Aorta (tissue), 5 donors: ENCODE measurements at regions not wholly inside any gene's neighbourhood (a gene's known extent, or its start where the extent isn't known, plus 50 kb on each side); places are given as distances from the start of the nearest gene placed in this dataset.

Source experiments
- ATAC-seq: fragments of 200-7000 bp; cut with Tn5 transposase; one replicate; pipeline ENCODE4 v1.9.1; 2022; ENCODE audit warnings: moderate library complexity; ENCODE audit not compliant: low FRiP score
- DNase-seq, 2 donors: peaks; one replicate each; pipeline ENCODE4 v3.0.0-alpha.2; 2020
- H3K27ac ChIP-seq, 2 donors: one replicate each; pipeline ENCODE4 v1.5.1; 2013; ENCODE audit warnings: low read length in 2 of 2, mild to moderate bottlenecking in 2 of 2, moderate library complexity in 2 of 2, control low read depth in 1 of 2, inconsistent platforms in 1 of 2, low read depth in 1 of 2
- H3K27me3 ChIP-seq, 2 donors: one replicate each; pipeline ENCODE4 v1.6.1; 2013; ENCODE audit warnings: control low read depth in 1 of 2, low read length in 1 of 2, mild to moderate bottlenecking in 1 of 2, moderate library complexity in 1 of 2; ENCODE audit not compliant: insufficient read depth in 2 of 2, control insufficient read depth in 1 of 2
- H3K36me3 ChIP-seq, 2 donors: one replicate each; pipeline ENCODE4 v1.6.1; 2013; ENCODE audit warnings: control low read depth in 1 of 2, low read length in 1 of 2, mild to moderate bottlenecking in 1 of 2; ENCODE audit not compliant: insufficient read depth in 2 of 2, control insufficient read depth in 1 of 2
- H3K4me1 ChIP-seq, 2 donors: one replicate each; pipeline ENCODE4 v1.6.1; 2013; ENCODE audit warnings: low read length in 2 of 2, control low read depth in 1 of 2, mild to moderate bottlenecking in 1 of 2, moderate library complexity in 1 of 2; ENCODE audit not compliant: insufficient read depth in 2 of 2, control insufficient read depth in 1 of 2
- H3K4me3 ChIP-seq, 2 donors: one replicate each; pipeline ENCODE4 v1.5.1; 2013; ENCODE audit warnings: low read length in 2 of 2, control low read depth in 1 of 2, mild to moderate bottlenecking in 1 of 2
- H3K9me3 ChIP-seq: one replicate; pipeline ENCODE4 v1.6.1; 2013; ENCODE audit warnings: mild to moderate bottlenecking, low read length; ENCODE audit not compliant: control insufficient read depth
- WGBS, 2 donors: extraction: QIAGEN DNeasy Blood & Tissue Kit; methylation state at CpG; one replicate each; pipeline ENCODE4 v1.1.7; 2013; 5-methylcytosine and 5-hydroxymethylcytosine counted together
- intact Hi-C, 2 donors: fragments of 100-400 bp; cut with DNase I; formaldehyde crosslinking; loops; one replicate each; pipeline versions ENCODE4 v1.14.2 to v1.15.0; 2022
- donor health status: healthy with polysubstance abuse.
- donor health status: Bipolar disorder and iron deficiency.
- donor health status: DM: no; HTN: no; CAD: no.
- donor health status: DM: no; HTN: no; CAD: no.
- donor health status: DM: yes; HTN: yes; CAD: no.

DNA sequence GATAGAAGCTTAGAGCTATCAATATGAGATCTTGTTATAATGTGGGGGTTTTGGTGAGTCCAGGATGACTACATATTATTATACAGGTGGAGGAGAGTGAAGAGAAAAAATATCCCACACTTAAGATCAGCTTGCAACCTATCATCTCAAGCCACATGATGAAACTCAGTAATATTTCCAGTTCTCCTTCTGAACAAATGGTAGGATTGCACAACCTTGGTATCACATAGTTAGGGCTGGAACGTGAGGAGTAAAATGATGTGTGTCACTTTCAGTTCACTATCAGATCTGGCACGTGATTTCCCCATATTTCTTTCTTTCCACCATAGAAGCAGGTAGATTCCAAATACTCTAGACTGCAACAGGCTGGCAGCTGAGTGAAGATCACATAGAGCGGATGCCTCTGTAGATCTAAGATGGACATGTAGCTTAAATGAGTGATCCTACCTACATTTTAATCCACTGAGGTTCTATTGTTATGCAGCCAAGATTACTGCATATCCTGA lies 150.6 kb upstream of the ANKRD50 start:
- Histone ChIP-seq H3K9me3 (no peaks in the 10 kb centered on the region), H3K27me3 (no peaks in the 10 kb centered on the region), H3K36me3 (no peaks in the 10 kb centered on the region), H3K4me1 (peaks cover 0 to 2% of the 10 kb centered on the region in 2 donors), H3K27ac (no peak overlapping the region), H3K4me3 (no peak overlapping the region)
- intact Hi-C loops, result loop anchor here in 1 of 2 donors (10.0 kb wide), 1 partner anchor 148 kb away; the partner anchor contains the start of gene ANKRD50
- no peak for ATAC-seq
- WGBS, 2 donors, result 84 to 90% methylated on average over 3 of the region's 3 CpGs
- DNase-seq, result no peak

DNA sequence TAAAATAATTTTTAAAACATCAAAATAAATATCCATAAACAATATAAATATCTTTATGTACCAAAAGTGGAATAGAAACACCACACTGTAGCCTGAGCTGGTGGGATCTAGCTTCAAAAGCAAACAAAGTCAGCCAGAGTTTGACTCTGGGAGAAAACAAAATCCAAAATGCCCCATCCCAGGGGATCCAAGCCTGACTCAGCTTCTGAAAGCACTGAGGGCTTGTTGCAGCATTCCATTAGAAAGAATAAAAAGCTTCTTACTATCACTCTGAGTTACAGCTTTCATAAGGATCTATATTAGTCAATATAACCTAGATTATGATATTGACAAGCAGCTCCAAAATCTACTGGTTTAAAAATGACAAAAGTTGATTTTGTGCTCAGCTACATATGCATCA lies 149.7 kb upstream of the ANKRD50 start:
- Histone ChIP-seq H3K36me3 (no peaks in the 10 kb centered on the region), H3K27me3 (no peaks in the 10 kb centered on the region), H3K4me1 (peaks cover 0 to 2% of the 10 kb centered on the region in 2 donors), H3K4me3 (no peak overlapping the region), H3K9me3 (no peaks in the 10 kb centered on the region), H3K27ac (no peak overlapping the region)
- DNase-seq (no peak), ATAC-seq (no peak)
- intact Hi-C loops, result loop anchor here in 1 of 2 donors (10.0 kb wide), 1 partner anchor 147 kb away; the partner anchor contains the start of gene ANKRD50

DNA sequence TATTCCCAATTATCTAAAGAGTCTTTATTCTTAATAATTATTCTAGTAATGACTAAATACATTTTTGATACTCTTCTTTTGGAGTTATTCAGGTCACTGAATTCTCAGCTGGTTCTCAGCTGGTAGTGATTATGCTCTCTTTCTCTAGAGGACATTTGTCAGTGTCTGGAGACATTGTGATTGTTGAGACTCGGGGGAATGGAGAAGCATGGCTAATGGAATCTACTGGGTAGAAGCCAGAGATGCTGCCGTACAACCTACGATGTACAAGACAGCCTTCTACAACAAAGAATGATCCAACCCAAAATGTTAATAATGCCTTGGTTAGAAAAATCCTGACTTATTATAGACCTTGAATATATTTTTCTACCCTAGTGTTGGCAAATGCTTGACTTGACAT lies 149.2 kb upstream of the ANKRD50 start:
- H3K36me3 ChIP-seq, result no peaks in the 10 kb centered on the region
- peaks cover 0 to 2% of the 10 kb centered on the region in 2 donors for H3K4me1 ChIP-seq
- H3K9me3 ChIP-seq, result no peaks in the 10 kb centered on the region
- intact Hi-C loops, result loop anchor here in 1 of 2 donors (10.0 kb wide), 1 partner anchor 147 kb away; the partner anchor contains the start of gene ANKRD50
- H3K27ac ChIP-seq, result no peak overlapping the region
- H3K4me3 ChIP-seq, result no peak overlapping the region
- no peaks in the 10 kb centered on the region for H3K27me3 ChIP-seq
- 47 to 58% methylated on average over 3 of the region's 3 CpGs for WGBS, 2 donors
- DNase-seq (no peak), ATAC-seq (no peak)

DNA sequence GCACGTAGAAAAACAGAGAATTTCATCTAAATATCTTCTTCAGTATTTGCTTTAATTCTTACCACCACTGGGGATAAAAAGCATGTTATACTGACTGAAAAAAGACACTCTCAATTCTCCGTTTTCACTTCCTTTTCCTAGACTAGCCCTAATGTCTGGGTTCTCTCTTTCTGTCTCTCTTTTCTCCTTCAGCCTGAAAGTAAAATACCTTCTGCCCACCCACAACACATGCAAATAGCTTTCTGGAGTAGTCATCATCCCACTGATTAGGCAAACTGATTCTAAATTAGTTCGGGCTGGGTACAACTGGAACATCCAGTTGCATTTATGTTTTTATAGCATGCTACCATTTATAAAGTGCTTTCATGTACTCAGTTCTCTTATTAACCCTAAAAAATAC lies 142.4 kb upstream of the ANKRD50 start:
- ATAC-seq (no peak), DNase-seq (no peak)
- Histone ChIP-seq H3K9me3 (no peaks in the 10 kb centered on the region), H3K4me3 (no peak overlapping the region), H3K27ac (no peak overlapping the region), H3K4me1 (no peaks in the 10 kb centered on the region), H3K36me3 (no peaks in the 10 kb centered on the region), H3K27me3 (no peaks in the 10 kb centered on the region)
- intact Hi-C loops, result no loop called here
- WGBS, 2 donors, result 77 to 84% methylated on average over 3 of the region's 3 CpGs

DNA sequence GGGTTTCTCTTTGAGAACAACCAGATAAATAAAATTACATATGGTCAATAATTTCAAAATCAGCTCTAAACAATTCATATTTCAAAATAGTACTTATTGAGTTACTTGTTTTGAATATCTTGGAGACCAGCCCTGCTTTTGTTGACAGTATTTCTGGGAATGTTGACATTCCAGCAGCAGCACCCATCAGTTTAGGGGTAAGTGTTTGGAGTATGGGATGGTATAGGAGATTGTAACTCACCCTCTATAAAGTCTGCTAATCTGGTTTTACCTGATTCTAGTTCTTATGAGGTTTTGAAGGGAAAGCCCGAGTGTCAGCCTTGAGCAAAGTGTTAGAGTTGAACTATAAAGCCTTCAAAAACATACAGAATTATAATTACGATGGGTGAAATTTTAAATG lies 139.2 kb upstream of the ANKRD50 start:
- DNase-seq (no peak), ATAC-seq (no peak)
- Histone ChIP-seq H3K4me3 (no peak overlapping the region), H3K27me3 (no peaks in the 10 kb centered on the region), H3K36me3 (no peaks in the 10 kb centered on the region), H3K27ac (no peak overlapping the region), H3K9me3 (no peaks in the 10 kb centered on the region), H3K4me1 (no peaks in the 10 kb centered on the region)
- WGBS, 2 donors, result 85 to 90% methylated on average over 2 of the region's 2 CpGs
- intact Hi-C loops, result no loop called here

DNA sequence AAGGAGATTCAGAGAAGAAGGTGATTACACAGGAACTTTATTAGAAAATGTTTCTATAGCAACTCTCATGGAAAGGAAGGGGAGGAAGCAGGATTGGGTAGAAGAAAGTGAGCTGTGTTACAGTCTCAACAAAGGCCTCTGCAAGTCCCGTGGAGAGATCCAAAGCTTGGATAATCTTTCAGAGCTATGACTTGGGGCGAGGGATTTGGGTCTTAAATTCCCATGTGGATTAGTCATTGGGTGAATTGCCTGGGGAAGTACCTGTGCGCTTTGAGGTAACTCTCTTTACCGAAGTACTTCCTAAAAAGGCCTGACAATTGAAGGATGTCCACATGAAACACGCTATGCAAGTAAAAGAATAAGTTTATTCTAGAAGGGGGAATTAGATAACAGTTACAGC lies 133.8 kb upstream of the ANKRD50 start:
- intact Hi-C loops, result no loop called here
- Histone ChIP-seq H3K4me1 (no peaks in the 10 kb centered on the region), H3K27me3 (no peaks in the 10 kb centered on the region), H3K9me3 (no peaks in the 10 kb centered on the region), H3K36me3 (no peaks in the 10 kb centered on the region), H3K4me3 (no peak overlapping the region), H3K27ac (no peak overlapping the region)
- DNase-seq, result no peak
- ATAC-seq, result no peak
- 74 to 84% methylated on average over 5 of the region's 5 CpGs for WGBS, 2 donors

DNA sequence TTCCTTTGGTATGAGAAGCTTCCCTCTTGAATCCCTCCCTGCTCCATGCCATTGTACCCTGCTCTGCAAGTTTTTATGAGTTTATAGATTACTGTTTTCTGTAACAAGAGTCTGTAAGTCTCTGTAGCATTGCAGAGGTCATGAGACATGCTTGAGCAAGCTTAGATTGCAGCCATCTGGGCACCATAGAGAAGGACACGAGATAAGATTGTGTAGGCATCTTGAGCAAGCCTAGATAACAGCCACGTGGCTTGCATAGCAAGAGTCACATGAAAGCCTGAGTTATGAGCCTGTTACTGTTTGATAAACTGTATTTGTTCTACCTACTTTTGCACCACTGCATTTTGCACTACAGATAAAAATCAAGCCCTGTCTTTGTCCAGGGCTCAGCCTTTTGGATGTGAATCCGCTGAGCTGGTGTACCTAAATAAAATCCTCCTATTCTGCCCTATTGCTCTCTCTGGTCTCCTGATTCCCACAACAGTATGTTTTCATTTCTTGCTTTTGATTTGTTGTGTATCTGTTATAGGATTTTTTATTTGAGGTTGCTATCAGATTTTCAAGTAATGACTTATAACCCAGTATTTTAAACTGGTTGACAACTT lies 127.4 kb upstream of the ANKRD50 start:
- no peak overlapping the region for H3K4me3 ChIP-seq
- H3K4me1 ChIP-seq, result no peaks in the 10 kb centered on the region
- H3K27me3 ChIP-seq, result no peaks in the 10 kb centered on the region
- peaks cover 3% of the 10 kb centered on the region for H3K9me3 ChIP-seq
- no peaks in the 10 kb centered on the region for H3K36me3 ChIP-seq
- no peak for ATAC-seq
- no peak overlapping the region for H3K27ac ChIP-seq
- intact Hi-C loops, result no loop called here
- WGBS, 2 donors, result 70 to 79% methylated on average over 3 of the region's 3 CpGs
- no peak for DNase-seq

DNA sequence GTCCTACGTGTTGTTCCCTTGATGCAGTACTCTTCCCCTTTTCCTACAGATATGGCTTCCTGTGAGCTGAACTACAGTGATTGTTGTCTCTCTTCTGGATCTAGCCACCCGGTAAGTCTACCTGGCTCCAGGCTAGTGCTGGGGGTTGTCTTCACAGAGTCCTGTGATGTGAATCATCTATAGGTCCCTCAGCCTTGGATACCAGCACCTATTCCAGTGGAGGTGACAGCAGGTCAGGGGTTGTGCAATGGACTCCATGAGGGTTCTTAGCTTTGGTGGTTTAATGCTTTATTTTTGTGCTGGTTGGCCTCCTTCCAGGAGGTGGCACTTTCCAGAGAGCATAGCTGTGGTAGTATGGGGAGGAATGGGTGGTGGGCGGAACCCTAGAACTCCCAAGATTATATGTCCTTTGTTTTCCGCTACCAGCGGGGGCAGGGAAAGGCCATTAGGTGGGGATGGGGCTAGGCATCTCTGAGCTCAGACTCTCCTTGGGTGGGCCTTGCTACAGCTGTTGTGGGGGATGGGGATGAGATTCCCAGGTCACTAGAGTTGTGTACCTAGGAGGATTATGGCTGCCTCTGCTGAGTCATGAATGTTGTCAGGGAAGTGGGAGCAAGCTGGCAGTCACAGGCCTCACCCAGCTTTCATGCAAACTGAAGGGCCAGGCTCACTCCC lies 121.4 kb upstream of the ANKRD50 start:
- Histone ChIP-seq H3K9me3 (no peaks in the 10 kb centered on the region), H3K4me3 (no peak overlapping the region), H3K27ac (no peak overlapping the region), H3K36me3 (no peaks in the 10 kb centered on the region), H3K4me1 (peaks cover 0 to 1% of the 10 kb centered on the region in 2 donors), H3K27me3 (no peaks in the 10 kb centered on the region)
- intact Hi-C loops, result no loop called here
- WGBS, 2 donors, result 97% methylated on average over 5 of the region's 5 CpGs
- ATAC-seq (no peak), DNase-seq (no peak)

DNA sequence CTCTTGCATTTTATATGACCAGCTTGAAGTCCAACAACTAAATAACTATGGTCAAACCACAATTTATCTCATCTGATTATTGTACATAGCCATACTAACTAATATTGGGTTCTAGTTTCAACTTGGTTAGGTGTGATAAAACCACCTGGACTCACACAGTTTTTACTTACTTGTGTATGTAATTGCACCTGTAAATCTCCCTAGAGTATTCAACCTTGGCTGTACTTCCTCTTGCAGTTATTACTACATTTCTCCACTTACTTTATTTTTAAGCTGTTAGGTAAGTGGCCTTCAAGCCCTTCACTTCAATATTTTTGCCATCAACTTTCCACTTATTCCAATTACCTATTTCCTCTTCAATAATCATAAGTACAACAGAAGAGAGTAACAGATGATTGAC lies 115.8 kb upstream of the ANKRD50 start:
- intact Hi-C loops, result no loop called here
- H3K27me3 ChIP-seq, result no peaks in the 10 kb centered on the region
- DNase-seq (no peak), ATAC-seq (no peak)
- no peak overlapping the region for H3K27ac ChIP-seq
- no peak overlapping the region for H3K4me3 ChIP-seq
- no peaks in the 10 kb centered on the region for H3K36me3 ChIP-seq
- no peaks in the 10 kb centered on the region for H3K9me3 ChIP-seq
- peaks cover 0 to 1% of the 10 kb centered on the region in 2 donors for H3K4me1 ChIP-seq
